ENCODE measurements at regions not wholly inside any gene's neighbourhood (a gene's known extent, or its start where the extent isn't known, plus 50 kb on each side); places are given as distances from the start of the nearest gene placed in this dataset.

GRCh38 chr4:143273160-143273917 lies 63.3 kb upstream of the GAB1 start:
- no peak for DNase-seq (ENCODE audit: low read depth)

DNA sequence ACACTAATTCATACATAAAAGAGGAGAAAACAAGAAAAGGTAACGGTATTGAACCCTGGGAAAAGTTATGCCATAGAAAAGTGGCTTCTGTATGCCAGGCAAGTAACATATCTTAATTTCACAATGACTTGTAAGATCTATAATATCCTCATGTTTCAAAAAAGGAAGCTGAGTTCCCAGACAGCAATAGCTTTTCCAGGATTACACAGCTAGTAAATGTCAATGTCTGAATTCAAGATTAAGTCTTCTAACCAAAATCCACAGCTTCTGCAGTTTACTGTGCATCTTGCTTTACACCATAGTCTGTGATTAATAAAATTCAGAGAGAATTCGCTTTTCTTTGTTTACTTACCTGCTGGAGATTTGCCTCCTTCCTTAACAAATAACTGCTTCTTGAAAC lies 55.8 kb upstream of the GAB1 start:
- no peak for DNase-seq (ENCODE audit: low read depth)

DNA sequence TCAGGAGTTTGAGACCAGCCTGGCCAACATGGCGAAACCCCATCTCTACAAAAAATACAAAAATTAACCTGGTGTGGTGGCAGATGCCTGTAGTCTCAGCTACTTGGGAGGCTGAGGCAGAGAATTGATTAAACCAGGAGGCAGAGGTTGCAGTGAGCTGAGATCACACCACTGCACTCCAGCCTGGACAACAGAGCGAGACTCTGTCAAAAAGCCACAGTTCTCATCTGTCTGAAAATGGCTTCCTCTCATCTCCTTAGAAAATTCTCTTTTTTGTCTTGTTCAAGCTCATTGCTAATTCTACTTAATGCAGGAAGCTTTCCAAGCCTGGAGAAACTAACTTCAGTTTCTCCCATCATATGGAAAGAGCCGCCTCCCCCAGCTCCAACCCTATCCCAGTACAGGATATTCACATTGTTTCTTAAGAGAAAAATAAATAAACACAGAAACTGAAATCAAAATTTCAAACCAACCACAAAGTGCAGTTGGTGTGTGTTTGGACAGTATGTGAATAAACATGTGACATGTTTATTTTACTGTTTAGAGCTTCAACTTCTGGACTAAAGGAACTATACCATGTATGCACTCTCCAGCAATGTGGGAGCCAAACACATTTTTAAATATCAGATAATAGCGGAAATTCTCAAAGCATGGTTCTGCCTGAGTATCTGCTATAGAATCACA lies 55.0 kb upstream of the GAB1 start:
- DNase-seq (ENCODE audit: low read depth) = peak; percentile 18

DNA sequence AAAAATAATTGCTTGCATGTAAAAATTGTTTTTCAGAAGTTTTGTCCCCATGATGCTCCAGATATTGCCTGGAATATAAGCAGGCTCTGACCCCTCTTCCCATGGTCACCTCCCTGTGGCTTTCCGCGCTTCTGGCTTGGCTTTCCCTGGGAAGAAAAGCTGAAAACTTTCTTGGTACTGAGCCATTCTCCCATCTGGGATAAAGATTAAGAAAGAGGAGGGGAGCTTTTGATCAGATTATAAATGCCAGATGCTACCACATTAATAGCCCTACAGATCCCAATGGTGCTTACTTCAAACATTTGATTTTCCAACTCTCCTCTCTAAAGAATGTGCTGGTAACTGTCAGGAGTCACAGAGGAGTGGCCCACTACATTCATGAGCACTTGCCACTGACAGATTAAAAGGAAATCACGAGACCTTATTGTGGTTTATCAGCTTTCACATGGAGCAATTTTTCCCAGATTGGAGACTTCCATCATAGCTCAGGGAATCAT lies 54.4 kb upstream of the GAB1 start:
- DNase-seq (ENCODE audit: low read depth) = no peak

DNA sequence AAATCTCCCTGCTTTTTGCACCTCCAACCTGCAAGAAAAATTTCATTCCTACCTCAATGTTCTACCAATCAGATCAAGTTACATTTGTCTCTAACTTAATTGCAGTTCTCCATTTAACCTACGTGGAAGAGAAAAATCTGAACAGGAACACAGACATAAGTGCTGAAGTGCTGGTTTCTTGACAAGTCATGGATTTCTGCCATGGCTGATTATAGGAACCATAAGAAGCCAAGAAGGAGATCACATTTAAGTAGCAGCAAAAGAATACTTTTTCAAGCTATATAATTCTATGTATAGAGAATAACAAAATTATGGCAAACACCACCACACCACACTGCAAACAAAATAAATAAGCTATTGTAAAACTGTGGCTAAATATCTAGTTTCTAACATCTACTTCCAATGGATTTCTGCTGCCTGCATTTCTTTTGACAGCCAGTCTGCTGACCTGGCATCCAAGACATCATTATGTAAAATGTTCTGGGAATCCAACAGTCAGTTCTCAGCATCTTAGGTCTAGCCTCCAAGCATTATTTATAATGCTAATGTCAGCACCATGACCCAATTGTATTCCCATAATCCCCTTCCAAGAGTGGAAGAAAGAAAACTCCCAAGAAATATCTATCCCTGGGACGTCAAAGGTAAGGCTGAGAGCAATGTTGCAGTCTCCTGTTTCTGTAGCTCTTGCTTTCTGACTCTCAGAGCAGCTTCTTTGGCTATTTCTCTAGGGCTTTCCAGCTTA lies 50.8 kb upstream of the GAB1 start:
- no peak for DNase-seq (ENCODE audit: low read depth)

DNA sequence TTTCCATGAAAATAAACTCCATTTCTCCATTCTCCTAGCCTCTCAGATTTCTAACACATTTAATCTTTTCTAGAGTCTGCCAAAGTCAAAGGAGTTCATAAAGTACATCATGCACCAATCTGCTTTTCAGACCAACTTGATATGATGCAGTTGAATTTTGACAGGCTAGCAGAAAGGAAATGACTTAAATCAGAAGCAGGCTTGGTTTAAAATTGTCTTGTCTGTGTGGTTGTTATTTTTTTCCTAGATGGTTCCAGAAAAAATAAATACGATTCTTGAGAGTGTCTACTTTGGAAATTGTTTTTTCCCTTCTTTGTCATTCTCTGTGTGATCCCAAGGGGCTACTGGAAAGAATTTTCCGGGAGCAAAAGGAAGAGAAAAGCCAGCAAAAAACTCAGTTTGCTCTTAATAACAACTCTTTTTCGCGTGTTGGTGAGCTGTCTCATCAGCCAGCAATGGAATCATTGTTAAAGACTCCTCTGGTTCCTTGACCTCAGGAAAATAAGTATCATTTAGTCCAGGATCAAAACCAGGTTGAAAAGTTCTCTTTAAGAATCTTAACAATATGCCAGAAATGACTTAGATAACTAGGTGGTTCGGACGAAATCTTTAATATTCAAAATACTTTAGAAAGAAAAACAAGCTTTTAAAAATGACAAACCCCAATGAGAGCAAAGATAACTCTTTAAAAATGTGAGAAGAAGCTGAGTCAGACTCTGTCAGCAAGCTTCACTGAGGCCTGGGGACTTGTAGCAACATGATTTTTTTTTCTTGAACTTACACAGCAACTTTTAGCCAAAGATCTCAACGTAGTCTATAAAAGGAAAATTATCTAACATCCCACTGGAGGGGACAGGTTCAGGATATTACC lies 49.7 kb upstream of the GAB1 start:
- peak; percentile 41 for DNase-seq (ENCODE audit: low read depth)
